DOHH2 (cell line): ENCODE measurements at regions not wholly inside any gene's neighbourhood (a gene's known extent, or its start where the extent isn't known, plus 50 kb on each side); places are given as distances from the start of the nearest gene placed in this dataset.

Source experiments
- H3F3A ChIP-seq: fragments of 200-600 bp; sonication (generic), shearing (Covaris generic); 2 replicates; pipeline ENCODE4 v1.6.0; 2016; ENCODE audit warnings: antibody characterized with exemption, mild to moderate bottlenecking; ENCODE audit not compliant: control insufficient read depth, insufficient read depth
- H3K27ac ChIP-seq: fragments of 200-600 bp; sonication (generic); 2 replicates; pipeline ENCODE4 v1.5.1; 2014; ENCODE audit warnings: low read depth, mild to moderate bottlenecking, low read length, moderate library complexity
- H3K27me3 ChIP-seq: fragments of 200-600 bp; sonication (generic); 2 replicates; pipeline ENCODE4 v1.6.1; 2014; ENCODE audit warnings: mild to moderate bottlenecking, low read length, mixed read lengths; ENCODE audit not compliant: control insufficient read depth
- H3K36me3 ChIP-seq: fragments of 200-600 bp; sonication (generic); 2 replicates; pipeline ENCODE4 v1.6.1; 2014; ENCODE audit warnings: mild to moderate bottlenecking, low read length, moderate library complexity, mixed read lengths; ENCODE audit not compliant: control insufficient read depth
- H3K4me1 ChIP-seq: fragments of 200-600 bp; sonication (generic); 2 replicates; pipeline ENCODE4 v1.6.1; 2014; ENCODE audit warnings: mild to moderate bottlenecking, low read length, mixed read lengths; ENCODE audit not compliant: control insufficient read depth
- H3K4me2 ChIP-seq: fragments of 200-600 bp; sonication (generic); 2 replicates; pipeline ENCODE4 v1.6.0; 2014; ENCODE audit warnings: mild to moderate bottlenecking, low read length, moderate library complexity
- H3K4me3 ChIP-seq: fragments of 200-600 bp; sonication (generic); 2 replicates; pipeline ENCODE4 v1.5.1; 2014; ENCODE audit warnings: mild to moderate bottlenecking, low read length, mixed read lengths
- H3K79me2 ChIP-seq: fragments of 200-600 bp; sonication (generic); 2 replicates; pipeline ENCODE4 v1.6.1; 2014; ENCODE audit warnings: mild to moderate bottlenecking, low read length, mixed read lengths; ENCODE audit not compliant: control insufficient read depth
- H3K9me2 ChIP-seq: fragments of 200-600 bp; sonication (generic); replicated peaks from 2 replicates; pipeline ENCODE4 v1.6.1; 2014; ENCODE audit warnings: mild to moderate bottlenecking, low read length, mixed read lengths; ENCODE audit not compliant: control insufficient read depth
- H3K9me3 ChIP-seq: fragments of 200-600 bp; sonication (generic); 2 replicates; pipeline ENCODE4 v1.6.1; 2014; ENCODE audit warnings: antibody characterized with exemption, low read length, mixed read lengths; ENCODE audit not compliant: control insufficient read depth, insufficient read depth
- H4K20me1 ChIP-seq: fragments of 200-600 bp; sonication (generic); 2 replicates; pipeline ENCODE4 v1.6.0; 2014; ENCODE audit warnings: low read depth, mild to moderate bottlenecking, antibody characterized with exemption, low read length, moderate library complexity; ENCODE audit not compliant: control insufficient read depth, insufficient read depth
- CTCF ChIP-seq: fragments of 200-600 bp; sonication (generic); IDR thresholded peaks from one replicate; pipeline ENCODE4 v1.5.1; 2014; ENCODE audit warnings: antibody characterized with exemption, mild to moderate bottlenecking, low read depth, low read length; ENCODE audit not compliant: poor library complexity, severe bottlenecking
- EZH2phosphoT487 ChIP-seq: fragments of 200-600 bp; sonication (generic); IDR thresholded peaks from 2 replicates; pipeline ENCODE4 v1.6.1; 2017; ENCODE audit warnings: borderline replicate concordance, mild to moderate bottlenecking, antibody characterized with exemption, low read length, moderate library complexity, mixed read lengths

- Histone ChIP-seq H3K4me3 (no peak overlapping the region), H3K27ac (no peak overlapping the region), H3K4me1 (no peaks in the 10 kb centered on the region), H3K4me2 (no peak overlapping the region), H3K79me2 (no peaks in the 10 kb centered on the region), H4K20me1 (no peaks in the 10 kb centered on the region), H3K9me3 (no peaks in the 10 kb centered on the region), H3F3A (no peaks in the 10 kb centered on the region), H3K36me3 (no peaks in the 10 kb centered on the region), H3K27me3 (no peaks in the 10 kb centered on the region), H3K9me2 (no peaks in the 10 kb centered on the region)
- TF ChIP-seq CTCF (no peak), EZH2phosphoT487 (no peak)
These were observed 215.6 kb downstream of the MTX2 start for GRCh38 chr2:176484838-176485237.

- Histone ChIP-seq H3K4me2 (no peak overlapping the region), H3K9me2 (no peaks in the 10 kb centered on the region), H3K27ac (no peak overlapping the region), H3K4me3 (no peak overlapping the region), H3F3A (no peaks in the 10 kb centered on the region), H3K4me1 (peaks cover 3% of the 10 kb centered on the region; the same call in 1 of the 2 replicates), H4K20me1 (no peaks in the 10 kb centered on the region), H3K27me3 (no peaks in the 10 kb centered on the region), H3K79me2 (no peaks in the 10 kb centered on the region), H3K9me3 (no peaks in the 10 kb centered on the region), H3K36me3 (no peaks in the 10 kb centered on the region)
- TF ChIP-seq EZH2phosphoT487: no peak
- TF ChIP-seq CTCF: no peak
These were observed 219.2 kb downstream of the MTX2 start for GRCh38 chr2:176488431-176488830.

GRCh38 chr2:176490061-176490861, 221.0 kb downstream of the MTX2 start:
- no peak overlapping the region for H3K4me2 ChIP-seq
- no peaks in the 10 kb centered on the region for H3K79me2 ChIP-seq
- no peaks in the 10 kb centered on the region for H3K36me3 ChIP-seq
- no peaks in the 10 kb centered on the region for H3K9me3 ChIP-seq
- H3K9me2 ChIP-seq: no peaks in the 10 kb centered on the region
- peaks cover 6% of the 10 kb centered on the region; the same call in 1 of the 2 replicates for H3K4me1 ChIP-seq
- no peaks in the 10 kb centered on the region for H3F3A ChIP-seq
- H3K27ac ChIP-seq: no peak overlapping the region
- H4K20me1 ChIP-seq: no peaks in the 10 kb centered on the region
- no peak overlapping the region for H3K4me3 ChIP-seq
- TF ChIP-seq EZH2phosphoT487 (no peak), CTCF (no peak)
- H3K27me3 ChIP-seq: no peaks in the 10 kb centered on the region
